ENCODE measurements at regions not wholly inside any gene's neighbourhood (a gene's known extent, or its start where the extent isn't known, plus 50 kb on each side); places are given as distances from the start of the nearest gene placed in this dataset.
"Not testable (repeated sequence)": the region's sequence is repeated elsewhere in the genome, so short reads cannot be mapped to it uniquely, and the experiment has no call there.

- H3K4me3 ChIP-seq (ENCODE audit: low read depth, low read length); H3K4me1 Mint-ChIP-seq; H3K36me3 ChIP-seq (ENCODE audit: control insufficient read depth, insufficient read depth, low read length); H3K4me1 ChIP-seq (ENCODE audit: control insufficient read depth, insufficient read depth, low read length, poor library complexity, severe bottlenecking); ATAC-seq (ENCODE audit: low read depth in 2 of 2); H3K27me3 Mint-ChIP-seq; H3K27ac ChIP-seq (ENCODE audit: insufficient read depth, low read length, poor library complexity, severe bottlenecking); H3K27ac Mint-ChIP-seq; H3K36me3 Mint-ChIP-seq; DNase-seq; H3K27me3 ChIP-seq (ENCODE audit: control insufficient read depth, insufficient read depth, low read length); H3K9me3 ChIP-seq (ENCODE audit: control insufficient read depth in 2 of 2, low read length in 2 of 2): not testable (repeated sequence)
- peak overlapping the region in 1 of 4 donors; percentile 15 for H3K4me3 Mint-ChIP-seq
- peaks cover 0 to 10% (median 5%) of the 10 kb centered on the region in 7 donors for H3K9me3 Mint-ChIP-seq
These were observed 201.9 kb downstream of the COL12A1 start for GRCh38 chr6:75003984-75004383.

- peaks cover 1 to 9% (median 4%) of the 10 kb centered on the region in 7 donors for H3K9me3 Mint-ChIP-seq
- Histone ChIP-seq H3K4me1 (ENCODE audit: control insufficient read depth, insufficient read depth, low read length, poor library complexity, severe bottlenecking) (no peaks in the 10 kb centered on the region), H3K27ac (ENCODE audit: insufficient read depth, low read length, poor library complexity, severe bottlenecking) (no peak overlapping the region), H3K4me3 (ENCODE audit: low read depth, low read length) (no peak overlapping the region), H3K27me3 (ENCODE audit: control insufficient read depth, insufficient read depth, low read length) (no peaks in the 10 kb centered on the region), H3K36me3 (ENCODE audit: control insufficient read depth, insufficient read depth, low read length) (no peaks in the 10 kb centered on the region), H3K9me3 (ENCODE audit: control insufficient read depth in 2 of 2, low read length in 2 of 2) (no peaks in the 10 kb centered on the region)
- DNase-seq (no peak), ATAC-seq (ENCODE audit: low read depth in 2 of 2) (no peak)
- H3K27ac Mint-ChIP-seq, result no peak overlapping the region
- H3K4me3 Mint-ChIP-seq, result no peak overlapping the region
- no peaks in the 10 kb centered on the region for H3K4me1 Mint-ChIP-seq
- H3K27me3 Mint-ChIP-seq, result no peaks in the 10 kb centered on the region
- no peaks in the 10 kb centered on the region for H3K36me3 Mint-ChIP-seq
These were observed 208.2 kb downstream of the COL12A1 start for GRCh38 chr6:74997646-74998045.

- Mint-ChIP-seq H3K4me3 (no peak overlapping the region), H3K9me3 (peaks cover 0 to 9% (median 2%) of the 10 kb centered on the region in 7 donors)
- H3K27ac ChIP-seq (ENCODE audit: insufficient read depth, low read length, poor library complexity, severe bottlenecking), result no peak overlapping the region
These were observed 212.7 kb downstream of the COL12A1 start for GRCh38 chr6:74993136-74993535.

GRCh38 chr6:74991573-74992332 lies 214.1 kb downstream of the COL12A1 start:
- H3K4me3 ChIP-seq (ENCODE audit: low read depth, low read length), result no peak overlapping the region
- no peaks in the 10 kb centered on the region for H3K27me3 Mint-ChIP-seq
- H3K4me3 Mint-ChIP-seq, result no peak overlapping the region
- H3K27ac Mint-ChIP-seq, result no peak overlapping the region
- DNase-seq (no peak), ATAC-seq (ENCODE audit: low read depth in 2 of 2) (no peak)
- no peaks in the 10 kb centered on the region for H3K9me3 ChIP-seq (ENCODE audit: control insufficient read depth in 2 of 2, low read length in 2 of 2)
- no peaks in the 10 kb centered on the region for H3K4me1 Mint-ChIP-seq
- H3K27me3 ChIP-seq (ENCODE audit: control insufficient read depth, insufficient read depth, low read length), result no peaks in the 10 kb centered on the region
- no peaks in the 10 kb centered on the region for H3K4me1 ChIP-seq (ENCODE audit: control insufficient read depth, insufficient read depth, low read length, poor library complexity, severe bottlenecking)
- H3K36me3 ChIP-seq (ENCODE audit: control insufficient read depth, insufficient read depth, low read length), result no peaks in the 10 kb centered on the region
- H3K9me3 Mint-ChIP-seq, result peaks cover 0 to 9% (median 2%) of the 10 kb centered on the region in 7 donors
- H3K36me3 Mint-ChIP-seq, result no peaks in the 10 kb centered on the region
- no peak overlapping the region for H3K27ac ChIP-seq (ENCODE audit: insufficient read depth, low read length, poor library complexity, severe bottlenecking)

More at GRCh38 chr6:74993136-74993535, 212.7 kb downstream of the COL12A1 start:
- ATAC-seq (ENCODE audit: low read depth in 2 of 2) (no peak), DNase-seq (no peak)
- Histone ChIP-seq H3K4me3 (ENCODE audit: low read depth, low read length) (no peak overlapping the region), H3K4me1 (ENCODE audit: control insufficient read depth, insufficient read depth, low read length, poor library complexity, severe bottlenecking) (no peaks in the 10 kb centered on the region), H3K9me3 (ENCODE audit: control insufficient read depth in 2 of 2, low read length in 2 of 2) (no peaks in the 10 kb centered on the region), H3K27me3 (ENCODE audit: control insufficient read depth, insufficient read depth, low read length) (no peaks in the 10 kb centered on the region), H3K36me3 (ENCODE audit: control insufficient read depth, insufficient read depth, low read length) (no peaks in the 10 kb centered on the region)
- Mint-ChIP-seq H3K4me1 (no peaks in the 10 kb centered on the region), H3K36me3 (no peaks in the 10 kb centered on the region), H3K27ac (no peak overlapping the region), H3K27me3 (no peaks in the 10 kb centered on the region)

- H3K27me3 ChIP-seq (ENCODE audit: control insufficient read depth, insufficient read depth, low read length), result no peaks in the 10 kb centered on the region
- Mint-ChIP-seq H3K4me1 (no peaks in the 10 kb centered on the region), H3K27me3 (no peaks in the 10 kb centered on the region)
These were observed 226.6 kb downstream of the COL12A1 start for GRCh38 chr6:74979065-74979766.

GRCh38 chr6:74976701-74977100 lies 229.2 kb downstream of the COL12A1 start:
- Mint-ChIP-seq H3K4me1 (no peaks in the 10 kb centered on the region), H3K27ac (no peak overlapping the region), H3K36me3 (no peaks in the 10 kb centered on the region), H3K9me3 (peaks cover 4 to 14% (median 6%) of the 10 kb centered on the region in 7 donors), H3K27me3 (no peaks in the 10 kb centered on the region), H3K4me3 (no peak overlapping the region)
- Histone ChIP-seq H3K27me3 (ENCODE audit: control insufficient read depth, insufficient read depth, low read length) (no peaks in the 10 kb centered on the region), H3K27ac (ENCODE audit: insufficient read depth, low read length, poor library complexity, severe bottlenecking) (no peak overlapping the region), H3K4me1 (ENCODE audit: control insufficient read depth, insufficient read depth, low read length, poor library complexity, severe bottlenecking) (no peaks in the 10 kb centered on the region), H3K9me3 (ENCODE audit: control insufficient read depth in 2 of 2, low read length in 2 of 2) (no peaks in the 10 kb centered on the region), H3K36me3 (ENCODE audit: control insufficient read depth, insufficient read depth, low read length) (no peaks in the 10 kb centered on the region), H3K4me3 (ENCODE audit: low read depth, low read length) (no peak overlapping the region)
- ATAC-seq (ENCODE audit: low read depth in 2 of 2) (no peak), DNase-seq (no peak)

More at GRCh38 chr6:74979065-74979766, 226.6 kb downstream of the COL12A1 start:
- H3K27ac ChIP-seq (ENCODE audit: insufficient read depth, low read length, poor library complexity, severe bottlenecking), result no peak overlapping the region
- DNase-seq (no peak), ATAC-seq (ENCODE audit: low read depth in 2 of 2) (no peak)
- H3K4me3 ChIP-seq (ENCODE audit: low read depth, low read length), result no peak overlapping the region
- Mint-ChIP-seq H3K27ac (no peak overlapping the region), H3K36me3 (no peaks in the 10 kb centered on the region), H3K4me3 (no peak overlapping the region), H3K9me3 (peaks cover 3 to 13% (median 4%) of the 10 kb centered on the region in 7 donors)
- H3K9me3 ChIP-seq (ENCODE audit: control insufficient read depth in 2 of 2, low read length in 2 of 2), result no peaks in the 10 kb centered on the region
- H3K4me1 ChIP-seq (ENCODE audit: control insufficient read depth, insufficient read depth, low read length, poor library complexity, severe bottlenecking), result no peaks in the 10 kb centered on the region
- no peaks in the 10 kb centered on the region for H3K36me3 ChIP-seq (ENCODE audit: control insufficient read depth, insufficient read depth, low read length)

GRCh38 chr6:74976026-74976425 lies 229.8 kb downstream of the COL12A1 start:
- Mint-ChIP-seq H3K4me1 (no peaks in the 10 kb centered on the region), H3K27me3 (no peaks in the 10 kb centered on the region), H3K27ac (no peak overlapping the region), H3K36me3 (no peaks in the 10 kb centered on the region), H3K4me3 (no peak overlapping the region), H3K9me3 (peaks cover 4 to 14% (median 6%) of the 10 kb centered on the region in 7 donors)
- Histone ChIP-seq H3K4me1 (ENCODE audit: control insufficient read depth, insufficient read depth, low read length, poor library complexity, severe bottlenecking) (no peaks in the 10 kb centered on the region), H3K27ac (ENCODE audit: insufficient read depth, low read length, poor library complexity, severe bottlenecking) (no peak overlapping the region), H3K27me3 (ENCODE audit: control insufficient read depth, insufficient read depth, low read length) (no peaks in the 10 kb centered on the region), H3K36me3 (ENCODE audit: control insufficient read depth, insufficient read depth, low read length) (no peaks in the 10 kb centered on the region), H3K4me3 (ENCODE audit: low read depth, low read length) (no peak overlapping the region), H3K9me3 (ENCODE audit: control insufficient read depth in 2 of 2, low read length in 2 of 2) (no peaks in the 10 kb centered on the region)
- no peak for DNase-seq
- no peak for ATAC-seq (ENCODE audit: low read depth in 2 of 2)

Measured in CD4-positive, CD25-positive, alpha-beta regulatory T cell (primary cell).